ENCODE measurements at regions not wholly inside any gene's neighbourhood (a gene's known extent, or its start where the extent isn't known, plus 50 kb on each side); places are given as distances from the start of the nearest gene placed in this dataset.

- Histone ChIP-seq H3K4me3 (ENCODE audit: low read depth in 1 of 2, low read length in 2 of 2) (no peak overlapping the region), H3K27ac (ENCODE audit: low read length) (no peak overlapping the region), H3K27me3 (ENCODE audit: low read depth, low read length) (no peaks in the 10 kb centered on the region), H3K36me3 (ENCODE audit: control insufficient read depth in 1 of 2, insufficient read depth in 2 of 2, low read length in 2 of 2) (no peaks in the 10 kb centered on the region), H3K4me1 (ENCODE audit: control insufficient read depth in 1 of 2, insufficient read depth in 2 of 2, low read length in 2 of 2) (no peaks in the 10 kb centered on the region), H3K9me3 (ENCODE audit: control insufficient read depth in 1 of 2, low read length in 2 of 2) (no peaks in the 10 kb centered on the region)
Measured at GRCh38 chr3:30461311-30461710, 145.1 kb upstream of the TGFBR2 start.

DNA sequence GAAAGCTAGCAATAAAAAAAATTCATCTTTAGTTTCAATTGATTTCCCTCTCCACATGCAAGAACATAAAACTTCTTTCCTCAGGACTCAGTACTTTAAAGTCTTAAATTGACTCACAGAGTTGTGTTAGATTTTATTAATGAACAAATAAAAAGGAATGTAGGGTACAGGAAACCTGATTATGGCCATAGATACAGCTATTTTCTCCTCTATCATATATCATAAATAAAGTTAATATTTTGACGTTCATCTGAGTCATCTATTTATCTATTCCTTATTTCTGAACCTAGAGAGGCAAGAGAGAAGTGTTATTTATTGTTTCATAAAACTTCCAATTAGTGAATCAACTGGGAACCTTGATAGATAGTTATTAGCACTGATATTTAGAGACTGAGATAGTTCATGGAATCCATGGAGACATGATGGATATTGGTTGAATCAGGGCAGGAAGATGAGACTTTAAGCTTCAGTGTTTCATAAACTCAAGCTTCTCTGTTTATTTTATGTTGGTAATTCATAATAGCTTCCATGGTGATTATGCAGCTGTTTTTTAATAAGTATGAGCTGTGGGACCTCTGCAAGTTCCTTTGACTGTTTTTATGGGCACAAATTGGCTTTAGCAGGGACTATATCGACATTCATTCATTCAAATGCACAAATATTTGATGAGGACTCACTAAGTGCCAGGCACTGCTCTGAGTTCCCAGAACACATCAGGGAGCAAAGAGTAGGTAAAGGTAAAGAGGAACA lies 143.5 kb upstream of the TGFBR2 start:
- H3K9me3 ChIP-seq (ENCODE audit: control insufficient read depth in 1 of 2, low read length in 2 of 2) = no peaks in the 10 kb centered on the region
- H3K27me3 ChIP-seq (ENCODE audit: low read depth, low read length) = no peaks in the 10 kb centered on the region
- H3K27ac ChIP-seq (ENCODE audit: low read length) = peak overlapping the region; percentile 47
- H3K36me3 ChIP-seq (ENCODE audit: control insufficient read depth in 1 of 2, insufficient read depth in 2 of 2, low read length in 2 of 2) = no peaks in the 10 kb centered on the region
- no peaks in the 10 kb centered on the region for H3K4me1 ChIP-seq (ENCODE audit: control insufficient read depth in 1 of 2, insufficient read depth in 2 of 2, low read length in 2 of 2)
- H3K4me3 ChIP-seq (ENCODE audit: low read depth in 1 of 2, low read length in 2 of 2) = no peak overlapping the region

- Histone ChIP-seq H3K4me1 (ENCODE audit: control insufficient read depth in 1 of 2, insufficient read depth in 2 of 2, low read length in 2 of 2) (no peaks in the 10 kb centered on the region), H3K4me3 (ENCODE audit: low read depth in 1 of 2, low read length in 2 of 2) (no peak overlapping the region), H3K27ac (ENCODE audit: low read length) (no peak overlapping the region), H3K27me3 (ENCODE audit: low read depth, low read length) (no peaks in the 10 kb centered on the region), H3K36me3 (ENCODE audit: control insufficient read depth in 1 of 2, insufficient read depth in 2 of 2, low read length in 2 of 2) (no peaks in the 10 kb centered on the region), H3K9me3 (ENCODE audit: control insufficient read depth in 1 of 2, low read length in 2 of 2) (no peaks in the 10 kb centered on the region)
Measured at GRCh38 chr3:30464381-30464780, 142.0 kb upstream of the TGFBR2 start.

GRCh38 chr3:30465454-30465853 lies 140.9 kb upstream of the TGFBR2 start:
- H3K36me3 ChIP-seq (ENCODE audit: control insufficient read depth in 1 of 2, insufficient read depth in 2 of 2, low read length in 2 of 2) = no peaks in the 10 kb centered on the region
- H3K4me3 ChIP-seq (ENCODE audit: low read depth in 1 of 2, low read length in 2 of 2) = no peak overlapping the region
- no peak overlapping the region for H3K27ac ChIP-seq (ENCODE audit: low read length)
- no peaks in the 10 kb centered on the region for H3K27me3 ChIP-seq (ENCODE audit: low read depth, low read length)
- H3K9me3 ChIP-seq (ENCODE audit: control insufficient read depth in 1 of 2, low read length in 2 of 2) = no peaks in the 10 kb centered on the region
- no peaks in the 10 kb centered on the region for H3K4me1 ChIP-seq (ENCODE audit: control insufficient read depth in 1 of 2, insufficient read depth in 2 of 2, low read length in 2 of 2)

GRCh38 chr3:30467596-30468238 lies 138.7 kb upstream of the TGFBR2 start:
- Histone ChIP-seq H3K4me1 (ENCODE audit: control insufficient read depth in 1 of 2, insufficient read depth in 2 of 2, low read length in 2 of 2) (no peaks in the 10 kb centered on the region), H3K27ac (ENCODE audit: low read length) (no peak overlapping the region), H3K4me3 (ENCODE audit: low read depth in 1 of 2, low read length in 2 of 2) (no peak overlapping the region), H3K36me3 (ENCODE audit: control insufficient read depth in 1 of 2, insufficient read depth in 2 of 2, low read length in 2 of 2) (no peaks in the 10 kb centered on the region), H3K9me3 (ENCODE audit: control insufficient read depth in 1 of 2, low read length in 2 of 2) (no peaks in the 10 kb centered on the region), H3K27me3 (ENCODE audit: low read depth, low read length) (no peaks in the 10 kb centered on the region)

GRCh38 chr3:30469133-30469532 lies 137.3 kb upstream of the TGFBR2 start:
- no peak overlapping the region for H3K4me3 ChIP-seq (ENCODE audit: low read depth in 1 of 2, low read length in 2 of 2)
- no peaks in the 10 kb centered on the region for H3K36me3 ChIP-seq (ENCODE audit: control insufficient read depth in 1 of 2, insufficient read depth in 2 of 2, low read length in 2 of 2)
- no peaks in the 10 kb centered on the region for H3K9me3 ChIP-seq (ENCODE audit: control insufficient read depth in 1 of 2, low read length in 2 of 2)

DNA sequence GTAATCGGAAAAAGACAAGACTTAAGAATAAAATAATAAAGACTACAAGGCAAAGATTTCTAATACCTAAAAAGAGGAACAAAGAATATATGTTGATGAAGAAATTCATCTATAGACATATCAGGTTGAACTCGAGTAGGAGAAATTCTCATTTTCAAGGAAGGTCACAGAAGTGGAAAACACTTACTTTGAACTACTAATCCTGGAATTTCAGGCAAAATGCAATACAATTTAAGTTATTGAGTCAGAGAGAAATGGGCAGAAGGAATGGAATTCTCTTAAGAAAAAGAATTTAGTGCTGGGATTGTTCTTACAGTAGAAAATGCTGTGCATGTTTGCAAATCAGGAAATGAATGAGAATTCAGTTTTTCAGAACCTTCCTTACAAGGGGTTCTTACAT lies 135.9 kb upstream of the TGFBR2 start:
- Histone ChIP-seq H3K36me3 (ENCODE audit: control insufficient read depth in 1 of 2, insufficient read depth in 2 of 2, low read length in 2 of 2) (no peaks in the 10 kb centered on the region), H3K4me3 (ENCODE audit: low read depth in 1 of 2, low read length in 2 of 2) (no peak overlapping the region), H3K9me3 (ENCODE audit: control insufficient read depth in 1 of 2, low read length in 2 of 2) (no peaks in the 10 kb centered on the region), H3K27ac (ENCODE audit: low read length) (no peak overlapping the region), H3K27me3 (ENCODE audit: low read depth, low read length) (no peaks in the 10 kb centered on the region), H3K4me1 (ENCODE audit: control insufficient read depth in 1 of 2, insufficient read depth in 2 of 2, low read length in 2 of 2) (no peaks in the 10 kb centered on the region)

More at GRCh38 chr3:30469133-30469532, 137.3 kb upstream of the TGFBR2 start:
- Histone ChIP-seq H3K27me3 (ENCODE audit: low read depth, low read length) (no peaks in the 10 kb centered on the region), H3K27ac (ENCODE audit: low read length) (no peak overlapping the region), H3K4me1 (ENCODE audit: control insufficient read depth in 1 of 2, insufficient read depth in 2 of 2, low read length in 2 of 2) (no peaks in the 10 kb centered on the region)

DNA sequence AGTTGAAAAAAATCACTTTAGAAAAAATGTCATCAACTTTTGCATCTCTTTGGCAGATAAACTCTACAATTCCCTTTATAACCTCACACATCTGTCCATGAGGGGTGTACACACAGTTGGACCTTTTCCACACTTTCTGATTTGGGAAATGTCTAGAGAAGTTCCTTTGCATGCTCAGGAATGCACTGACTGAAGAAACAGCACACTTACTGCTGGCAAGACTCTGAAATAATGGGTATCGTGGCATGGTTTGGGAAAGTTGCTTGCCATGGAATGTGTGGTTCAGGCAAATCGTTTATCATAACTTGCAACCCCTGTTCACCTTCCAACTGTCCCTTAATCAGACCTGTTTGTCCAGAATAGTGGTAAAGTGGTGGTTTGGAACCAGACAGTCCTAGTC lies 135.3 kb upstream of the TGFBR2 start:
- no peaks in the 10 kb centered on the region for H3K4me1 ChIP-seq (ENCODE audit: control insufficient read depth in 1 of 2, insufficient read depth in 2 of 2, low read length in 2 of 2)
- H3K36me3 ChIP-seq (ENCODE audit: control insufficient read depth in 1 of 2, insufficient read depth in 2 of 2, low read length in 2 of 2) = no peaks in the 10 kb centered on the region
- H3K4me3 ChIP-seq (ENCODE audit: low read depth in 1 of 2, low read length in 2 of 2) = no peak overlapping the region
- H3K9me3 ChIP-seq (ENCODE audit: control insufficient read depth in 1 of 2, low read length in 2 of 2) = no peaks in the 10 kb centered on the region
- no peak overlapping the region for H3K27ac ChIP-seq (ENCODE audit: low read length)
- no peaks in the 10 kb centered on the region for H3K27me3 ChIP-seq (ENCODE audit: low read depth, low read length)

DNA sequence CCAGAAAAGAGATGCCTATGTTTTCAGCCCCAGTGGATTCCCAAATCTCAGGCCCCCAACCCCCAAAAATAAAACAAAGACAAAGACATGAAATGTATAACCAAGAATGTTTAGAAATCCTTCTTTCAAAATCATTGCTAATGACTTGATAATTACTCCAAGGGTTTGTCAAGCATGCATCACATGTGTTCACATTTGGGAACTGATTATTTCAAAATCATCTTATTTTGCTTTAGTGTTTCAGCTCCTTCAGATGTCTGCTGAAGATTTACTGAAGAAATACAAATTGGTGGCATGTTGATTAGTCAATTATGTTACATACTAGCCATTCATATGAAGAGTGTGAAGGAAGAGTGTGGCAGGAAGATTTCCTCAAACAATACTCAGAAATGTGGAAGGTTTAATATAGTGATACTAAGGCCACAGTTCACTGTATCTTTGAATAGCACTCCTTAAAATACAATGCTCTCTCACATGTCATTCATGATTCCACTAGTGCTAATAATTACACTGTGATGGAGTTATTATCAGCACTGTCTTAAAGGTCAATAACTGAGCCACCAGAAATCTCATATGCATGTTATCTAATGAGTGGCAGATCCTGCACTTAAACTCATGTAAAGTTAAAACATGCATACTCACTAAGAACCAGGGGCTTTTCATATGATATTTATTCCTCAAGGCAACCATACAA lies 134.5 kb upstream of the TGFBR2 start:
- H3K36me3 ChIP-seq (ENCODE audit: control insufficient read depth in 1 of 2, insufficient read depth in 2 of 2, low read length in 2 of 2) = no peaks in the 10 kb centered on the region
- H3K27me3 ChIP-seq (ENCODE audit: low read depth, low read length) = no peaks in the 10 kb centered on the region
- no peak overlapping the region for H3K27ac ChIP-seq (ENCODE audit: low read length)
- no peaks in the 10 kb centered on the region for H3K9me3 ChIP-seq (ENCODE audit: control insufficient read depth in 1 of 2, low read length in 2 of 2)
- no peak overlapping the region for H3K4me3 ChIP-seq (ENCODE audit: low read depth in 1 of 2, low read length in 2 of 2)
- H3K4me1 ChIP-seq (ENCODE audit: control insufficient read depth in 1 of 2, insufficient read depth in 2 of 2, low read length in 2 of 2) = peaks cover 0 to 5% of the 10 kb centered on the region in 2 donors

DNA sequence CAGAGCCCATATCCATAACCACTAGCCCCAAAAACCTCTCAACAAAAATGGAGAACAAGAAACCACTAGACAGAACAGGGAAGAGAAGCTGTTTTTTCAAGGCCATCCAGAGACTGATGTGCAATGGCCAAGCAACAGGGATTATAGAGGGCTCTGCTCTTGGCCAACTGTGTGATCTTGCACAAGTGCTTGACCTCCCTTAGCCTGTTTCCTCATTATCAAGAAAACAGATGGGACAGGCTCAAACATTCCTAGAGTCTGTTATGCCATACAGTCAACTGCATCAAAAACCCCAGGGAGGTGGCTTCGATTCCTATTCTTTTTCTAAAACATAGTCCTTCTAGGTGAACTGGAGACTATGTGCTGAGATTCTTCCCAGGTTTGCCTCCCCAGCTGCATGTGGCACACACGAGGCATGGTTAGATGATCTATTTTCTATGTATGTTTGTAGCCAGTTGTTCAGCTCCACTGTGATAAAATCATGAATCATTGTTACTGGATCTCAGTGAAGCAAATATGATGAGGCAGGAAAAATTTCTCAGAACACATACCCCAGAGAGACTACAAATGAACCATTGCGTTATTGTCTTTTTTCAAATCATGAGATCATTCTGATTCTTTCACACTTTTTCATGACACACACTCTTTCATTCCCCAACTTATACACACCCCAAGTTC lies 132.9 kb upstream of the TGFBR2 start:
- Histone ChIP-seq H3K36me3 (ENCODE audit: control insufficient read depth in 1 of 2, insufficient read depth in 2 of 2, low read length in 2 of 2) (no peaks in the 10 kb centered on the region), H3K27ac (ENCODE audit: low read length) (peak overlapping the region; percentile 33), H3K4me3 (ENCODE audit: low read depth in 1 of 2, low read length in 2 of 2) (no peak overlapping the region), H3K4me1 (ENCODE audit: control insufficient read depth in 1 of 2, insufficient read depth in 2 of 2, low read length in 2 of 2) (peaks cover 0 to 12% of the 10 kb centered on the region in 2 donors), H3K9me3 (ENCODE audit: control insufficient read depth in 1 of 2, low read length in 2 of 2) (no peaks in the 10 kb centered on the region), H3K27me3 (ENCODE audit: low read depth, low read length) (no peaks in the 10 kb centered on the region)

GRCh38 chr3:30474371-30474770 lies 132.0 kb upstream of the TGFBR2 start:
- Histone ChIP-seq H3K27ac (ENCODE audit: low read length) (peak overlapping the region; percentile 35), H3K27me3 (ENCODE audit: low read depth, low read length) (no peaks in the 10 kb centered on the region), H3K4me3 (ENCODE audit: low read depth in 1 of 2, low read length in 2 of 2) (no peak overlapping the region), H3K36me3 (ENCODE audit: control insufficient read depth in 1 of 2, insufficient read depth in 2 of 2, low read length in 2 of 2) (no peaks in the 10 kb centered on the region), H3K4me1 (ENCODE audit: control insufficient read depth in 1 of 2, insufficient read depth in 2 of 2, low read length in 2 of 2) (peaks cover 0 to 12% of the 10 kb centered on the region in 2 donors), H3K9me3 (ENCODE audit: control insufficient read depth in 1 of 2, low read length in 2 of 2) (no peaks in the 10 kb centered on the region)

Measured in muscle layer of duodenum (tissue), 2 donors.